OCI-LY3 (cell line): ENCODE measurements at regions not wholly inside any gene's neighbourhood (a gene's known extent, or its start where the extent isn't known, plus 50 kb on each side); places are given as distances from the start of the nearest gene placed in this dataset.

Source experiments
- CTCF ChIP-seq: fragments of 200-600, 300-600 bp; sonication (generic); IDR thresholded peaks from 2 replicates; pipeline ENCODE4 v1.5.1; 2014; ENCODE audit warnings: antibody characterized with exemption, low read length, low read depth
- EZH2phosphoT487 ChIP-seq: fragments of 200-600 bp; shearing (Covaris generic); IDR thresholded peaks from 2 replicates; pipeline ENCODE4 v1.6.1; 2018; ENCODE audit warnings: antibody characterized with exemption, mixed run types, low read depth

- TF ChIP-seq CTCF, result no peak
- TF ChIP-seq EZH2phosphoT487, result no peak
These were observed 155.3 kb upstream of the MBNL1 start for GRCh38 chr3:152113413-152113812.
